ENCODE measurements at regions not wholly inside any gene's neighbourhood (a gene's known extent, or its start where the extent isn't known, plus 50 kb on each side); places are given as distances from the start of the nearest gene placed in this dataset.

GRCh38 chr10:33048223-33048622 is 90.2 kb upstream of the ITGB1 start:
- intact Hi-C loops (cut with micrococcal nuclease), result no loop called here
- POLR2A ChIA-PET, result no interaction called here
- Mint-ChIP-seq H3K27me3 (no peaks in the 10 kb centered on the region), H3K27ac (no peak overlapping the region), H3K4me1 (ENCODE audit: low read depth) (no peaks in the 10 kb centered on the region), H3K36me3 (ENCODE audit: low read depth) (no peaks in the 10 kb centered on the region), H3K4me3 (no peak overlapping the region), H3K9me3 (no peaks in the 10 kb centered on the region)
- CTCF ChIA-PET, result no interaction called here
- no peak for DNase-seq
- no peak for ATAC-seq
- TF ChIP-seq CTCF (IDR thresholded peaks at IDR 0.05), result no peak

GRCh38 chr10:33047655-33048054 is 89.6 kb upstream of the ITGB1 start:
- ChIA-PET CTCF (interaction anchor here (1.0 kb wide), 1 partner anchor 39 kb away, joined by 3 read pairs; no protein-coding TSS in a partner anchor), POLR2A (no interaction called here)
- H3K9me3 Mint-ChIP-seq, result no peaks in the 10 kb centered on the region
- intact Hi-C loops (cut with micrococcal nuclease), result no loop called here
- no peaks in the 10 kb centered on the region for H3K36me3 Mint-ChIP-seq (ENCODE audit: low read depth)
- ATAC-seq (no peak), DNase-seq (no peak)
- no peak for TF ChIP-seq CTCF (IDR thresholded peaks at IDR 0.05)
- H3K4me1 Mint-ChIP-seq (ENCODE audit: low read depth), result no peaks in the 10 kb centered on the region
- H3K27ac Mint-ChIP-seq, result no peak overlapping the region
- H3K27me3 Mint-ChIP-seq, result no peaks in the 10 kb centered on the region
- H3K4me3 Mint-ChIP-seq, result no peak overlapping the region

GRCh38 chr10:33046792-33047191 is 88.8 kb upstream of the ITGB1 start:
- no peaks in the 10 kb centered on the region for H3K4me1 Mint-ChIP-seq (ENCODE audit: low read depth)
- H3K36me3 Mint-ChIP-seq (ENCODE audit: low read depth), result no peaks in the 10 kb centered on the region
- no peaks in the 10 kb centered on the region for H3K27me3 Mint-ChIP-seq
- no peaks in the 10 kb centered on the region for H3K9me3 Mint-ChIP-seq
- no peak for TF ChIP-seq CTCF (IDR thresholded peaks at IDR 0.05)
- CTCF ChIA-PET, result interaction anchor here (1.2 kb wide), 1 partner anchor 20 kb away, joined by 3 read pairs; no protein-coding TSS in a partner anchor
- no peak overlapping the region for H3K4me3 Mint-ChIP-seq
- intact Hi-C loops (cut with micrococcal nuclease), result no loop called here
- no peak overlapping the region for H3K27ac Mint-ChIP-seq
- no peak for DNase-seq
- ATAC-seq, result peak; percentile 51
- POLR2A ChIA-PET, result interaction anchor here (0.7 kb wide), 1 partner anchor 25 kb away, joined by 4 read pairs; no protein-coding TSS in a partner anchor

- no peaks in the 10 kb centered on the region for H3K4me1 Mint-ChIP-seq (ENCODE audit: low read depth)
- intact Hi-C loops (cut with micrococcal nuclease), result no loop called here
- ATAC-seq (no peak), DNase-seq (no peak)
- H3K9me3 Mint-ChIP-seq, result no peaks in the 10 kb centered on the region
- POLR2A ChIA-PET, result no interaction called here
- no peak overlapping the region for H3K27ac Mint-ChIP-seq
- no peak for TF ChIP-seq CTCF (IDR thresholded peaks at IDR 0.05)
- CTCF ChIA-PET, result interaction anchor here (1.2 kb wide), 1 partner anchor 18 kb away, joined by 3 read pairs; no protein-coding TSS in a partner anchor
- no peaks in the 10 kb centered on the region for H3K36me3 Mint-ChIP-seq (ENCODE audit: low read depth)
- H3K4me3 Mint-ChIP-seq, result no peak overlapping the region
- peaks cover 2% of the 10 kb centered on the region for H3K27me3 Mint-ChIP-seq
These were observed 87.4 kb upstream of the ITGB1 start for GRCh38 chr10:33045421-33045820.

GRCh38 chr10:33042565-33042964 is 84.5 kb upstream of the ITGB1 start:
- DNase-seq (no peak), ATAC-seq (no peak)
- Mint-ChIP-seq H3K36me3 (ENCODE audit: low read depth) (no peaks in the 10 kb centered on the region), H3K4me3 (no peak overlapping the region), H3K27ac (no peak overlapping the region), H3K4me1 (ENCODE audit: low read depth) (no peaks in the 10 kb centered on the region), H3K9me3 (no peaks in the 10 kb centered on the region), H3K27me3 (peaks cover 2% of the 10 kb centered on the region)
- ChIA-PET CTCF (no interaction called here), POLR2A (no interaction called here)
- intact Hi-C loops (cut with micrococcal nuclease), result no loop called here
- no peak for TF ChIP-seq CTCF (IDR thresholded peaks at IDR 0.05)
